H1 (cell line): ENCODE measurements at regions not wholly inside any gene's neighbourhood (a gene's known extent, or its start where the extent isn't known, plus 50 kb on each side); places are given as distances from the start of the nearest gene placed in this dataset.

ENCODE experiments used
- CBX8 ChIP-seq: fragments of 300-800, 300-1000 bp; sonication (generic); IDR thresholded peaks from 2 replicates; pipeline ENCODE4 v1.7.1; 2016; ENCODE audit warnings: low read depth, low read length, borderline replicate concordance
- KDM1A ChIP-seq: fragments of 200-600, 300-600 bp; sonication (generic); IDR thresholded peaks from 2 replicates; pipeline ENCODE4 v1.7.1; 2016; ENCODE audit warnings: mild to moderate bottlenecking, low read length, borderline replicate concordance
- RBBP5 ChIP-seq: IDR thresholded peaks from 2 replicates; pipeline ENCODE4 v1.7.1; 2012; ENCODE audit warnings: low read depth, mild to moderate bottlenecking, inconsistent platforms, low read length, moderate library complexity, borderline replicate concordance
- TF ChIP-seq, protein P1 (sequence below): IDR thresholded peaks from 2 replicates; pipeline ENCODE4 v1.6.1; 2011; ENCODE audit warnings: low read depth, mild to moderate bottlenecking, low read length; ENCODE audit not compliant: insufficient read depth
- TF ChIP-seq, protein P2 (sequence below): IDR thresholded peaks from 2 replicates; pipeline ENCODE4 v1.6.1; 2011; ENCODE audit warnings: low read length, improper control_type of control experiment

DNA sequence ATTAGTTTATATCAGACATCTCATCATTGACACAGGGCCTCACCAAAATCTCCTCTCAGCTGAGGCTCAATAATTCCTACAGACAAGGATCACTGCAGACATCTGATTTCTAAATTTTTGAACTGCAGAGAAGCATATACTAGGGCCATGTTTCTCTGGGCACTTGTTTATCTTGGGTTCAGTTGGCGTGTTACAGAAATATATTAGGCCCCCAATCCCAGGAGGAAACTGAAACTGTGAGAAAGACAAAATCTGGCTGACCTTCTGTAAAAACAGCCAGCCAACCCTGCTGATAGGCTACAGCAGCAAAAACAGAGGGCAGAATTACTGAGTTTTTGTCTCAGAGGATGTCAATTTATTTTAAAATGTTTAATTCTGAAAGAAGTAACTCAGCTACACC, 634.6 kb downstream of the ETNK1 start (continued):
- no peak for TF ChIP-seq KDM1A
- TF ChIP-seq, protein P1, sequence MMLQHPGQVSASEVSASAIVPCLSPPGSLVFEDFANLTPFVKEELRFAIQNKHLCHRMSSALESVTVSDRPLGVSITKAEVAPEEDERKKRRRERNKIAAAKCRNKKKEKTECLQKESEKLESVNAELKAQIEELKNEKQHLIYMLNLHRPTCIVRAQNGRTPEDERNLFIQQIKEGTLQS = no peak
- TF ChIP-seq, protein P2, sequence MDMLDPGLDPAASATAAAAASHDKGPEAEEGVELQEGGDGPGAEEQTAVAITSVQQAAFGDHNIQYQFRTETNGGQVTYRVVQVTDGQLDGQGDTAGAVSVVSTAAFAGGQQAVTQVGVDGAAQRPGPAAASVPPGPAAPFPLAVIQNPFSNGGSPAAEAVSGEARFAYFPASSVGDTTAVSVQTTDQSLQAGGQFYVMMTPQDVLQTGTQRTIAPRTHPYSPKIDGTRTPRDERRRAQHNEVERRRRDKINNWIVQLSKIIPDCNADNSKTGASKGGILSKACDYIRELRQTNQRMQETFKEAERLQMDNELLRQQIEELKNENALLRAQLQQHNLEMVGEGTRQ = no peak
- no peak for TF ChIP-seq CBX8
- TF ChIP-seq RBBP5 = no peak
- TF ChIP-seq, all 59 proteins: peak for 0
